DOHH2 (cell line): ENCODE measurements at regions not wholly inside any gene's neighbourhood (a gene's known extent, or its start where the extent isn't known, plus 50 kb on each side); places are given as distances from the start of the nearest gene placed in this dataset.

ENCODE experiments used
- H3F3A ChIP-seq: fragments of 200-600 bp; sonication (generic), shearing (Covaris generic); 2 replicates; pipeline ENCODE4 v1.6.0; 2016; ENCODE audit warnings: antibody characterized with exemption, mild to moderate bottlenecking; ENCODE audit not compliant: control insufficient read depth, insufficient read depth
- H3K27ac ChIP-seq: fragments of 200-600 bp; sonication (generic); 2 replicates; pipeline ENCODE4 v1.5.1; 2014; ENCODE audit warnings: low read depth, mild to moderate bottlenecking, low read length, moderate library complexity
- H3K27me3 ChIP-seq: fragments of 200-600 bp; sonication (generic); 2 replicates; pipeline ENCODE4 v1.6.1; 2014; ENCODE audit warnings: mild to moderate bottlenecking, low read length, mixed read lengths; ENCODE audit not compliant: control insufficient read depth
- H3K36me3 ChIP-seq: fragments of 200-600 bp; sonication (generic); 2 replicates; pipeline ENCODE4 v1.6.1; 2014; ENCODE audit warnings: mild to moderate bottlenecking, low read length, moderate library complexity, mixed read lengths; ENCODE audit not compliant: control insufficient read depth
- H3K4me1 ChIP-seq: fragments of 200-600 bp; sonication (generic); 2 replicates; pipeline ENCODE4 v1.6.1; 2014; ENCODE audit warnings: mild to moderate bottlenecking, low read length, mixed read lengths; ENCODE audit not compliant: control insufficient read depth
- H3K4me2 ChIP-seq: fragments of 200-600 bp; sonication (generic); 2 replicates; pipeline ENCODE4 v1.6.0; 2014; ENCODE audit warnings: mild to moderate bottlenecking, low read length, moderate library complexity
- H3K4me3 ChIP-seq: fragments of 200-600 bp; sonication (generic); 2 replicates; pipeline ENCODE4 v1.5.1; 2014; ENCODE audit warnings: mild to moderate bottlenecking, low read length, mixed read lengths
- H3K79me2 ChIP-seq: fragments of 200-600 bp; sonication (generic); 2 replicates; pipeline ENCODE4 v1.6.1; 2014; ENCODE audit warnings: mild to moderate bottlenecking, low read length, mixed read lengths; ENCODE audit not compliant: control insufficient read depth
- H3K9me2 ChIP-seq: fragments of 200-600 bp; sonication (generic); replicated peaks from 2 replicates; pipeline ENCODE4 v1.6.1; 2014; ENCODE audit warnings: mild to moderate bottlenecking, low read length, mixed read lengths; ENCODE audit not compliant: control insufficient read depth
- H3K9me3 ChIP-seq: fragments of 200-600 bp; sonication (generic); 2 replicates; pipeline ENCODE4 v1.6.1; 2014; ENCODE audit warnings: antibody characterized with exemption, low read length, mixed read lengths; ENCODE audit not compliant: control insufficient read depth, insufficient read depth
- H4K20me1 ChIP-seq: fragments of 200-600 bp; sonication (generic); 2 replicates; pipeline ENCODE4 v1.6.0; 2014; ENCODE audit warnings: low read depth, mild to moderate bottlenecking, antibody characterized with exemption, low read length, moderate library complexity; ENCODE audit not compliant: control insufficient read depth, insufficient read depth
- EZH2phosphoT487 ChIP-seq: fragments of 200-600 bp; sonication (generic); IDR thresholded peaks from 2 replicates; pipeline ENCODE4 v1.6.1; 2017; ENCODE audit warnings: borderline replicate concordance, mild to moderate bottlenecking, antibody characterized with exemption, low read length, moderate library complexity, mixed read lengths
- TF ChIP-seq, protein P1 (sequence below): fragments of 200-600 bp; sonication (generic); IDR thresholded peaks from one replicate; pipeline ENCODE4 v1.5.1; 2014; ENCODE audit warnings: antibody characterized with exemption, mild to moderate bottlenecking, low read depth, low read length; ENCODE audit not compliant: poor library complexity, severe bottlenecking

GRCh38 chr3:4119119-4119518, 184.1 kb upstream of the SETMAR start:
- Histone ChIP-seq H3F3A (no peaks in the 10 kb centered on the region), H3K4me2 (no peak overlapping the region), H3K4me3 (no peak overlapping the region), H3K9me3 (no peaks in the 10 kb centered on the region), H3K79me2 (no peaks in the 10 kb centered on the region), H3K27ac (no peak overlapping the region), H4K20me1 (no peaks in the 10 kb centered on the region), H3K36me3 (no peaks in the 10 kb centered on the region), H3K9me2 (no peaks in the 10 kb centered on the region), H3K4me1 (no peaks in the 10 kb centered on the region), H3K27me3 (no peaks in the 10 kb centered on the region)
- TF ChIP-seq, protein P1, sequence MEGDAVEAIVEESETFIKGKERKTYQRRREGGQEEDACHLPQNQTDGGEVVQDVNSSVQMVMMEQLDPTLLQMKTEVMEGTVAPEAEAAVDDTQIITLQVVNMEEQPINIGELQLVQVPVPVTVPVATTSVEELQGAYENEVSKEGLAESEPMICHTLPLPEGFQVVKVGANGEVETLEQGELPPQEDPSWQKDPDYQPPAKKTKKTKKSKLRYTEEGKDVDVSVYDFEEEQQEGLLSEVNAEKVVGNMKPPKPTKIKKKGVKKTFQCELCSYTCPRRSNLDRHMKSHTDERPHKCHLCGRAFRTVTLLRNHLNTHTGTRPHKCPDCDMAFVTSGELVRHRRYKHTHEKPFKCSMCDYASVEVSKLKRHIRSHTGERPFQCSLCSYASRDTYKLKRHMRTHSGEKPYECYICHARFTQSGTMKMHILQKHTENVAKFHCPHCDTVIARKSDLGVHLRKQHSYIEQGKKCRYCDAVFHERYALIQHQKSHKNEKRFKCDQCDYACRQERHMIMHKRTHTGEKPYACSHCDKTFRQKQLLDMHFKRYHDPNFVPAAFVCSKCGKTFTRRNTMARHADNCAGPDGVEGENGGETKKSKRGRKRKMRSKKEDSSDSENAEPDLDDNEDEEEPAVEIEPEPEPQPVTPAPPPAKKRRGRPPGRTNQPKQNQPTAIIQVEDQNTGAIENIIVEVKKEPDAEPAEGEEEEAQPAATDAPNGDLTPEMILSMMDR: no peak
- no peak for TF ChIP-seq EZH2phosphoT487

GRCh38 chr3:4125576-4125975, 177.6 kb upstream of the SETMAR start:
- H3K4me1 ChIP-seq: no peaks in the 10 kb centered on the region
- H3K9me2 ChIP-seq: no peaks in the 10 kb centered on the region
- H3K27ac ChIP-seq: no peak overlapping the region
- no peak overlapping the region for H3K4me2 ChIP-seq
- H3K27me3 ChIP-seq: no peaks in the 10 kb centered on the region
- no peaks in the 10 kb centered on the region for H3F3A ChIP-seq
- no peaks in the 10 kb centered on the region for H3K9me3 ChIP-seq
- H3K4me3 ChIP-seq: no peak overlapping the region
- H3K79me2 ChIP-seq: no peaks in the 10 kb centered on the region
- H4K20me1 ChIP-seq: no peaks in the 10 kb centered on the region
- H3K36me3 ChIP-seq: no peaks in the 10 kb centered on the region
- TF ChIP-seq EZH2phosphoT487: no peak
- TF ChIP-seq, protein P1: no peak

DNA sequence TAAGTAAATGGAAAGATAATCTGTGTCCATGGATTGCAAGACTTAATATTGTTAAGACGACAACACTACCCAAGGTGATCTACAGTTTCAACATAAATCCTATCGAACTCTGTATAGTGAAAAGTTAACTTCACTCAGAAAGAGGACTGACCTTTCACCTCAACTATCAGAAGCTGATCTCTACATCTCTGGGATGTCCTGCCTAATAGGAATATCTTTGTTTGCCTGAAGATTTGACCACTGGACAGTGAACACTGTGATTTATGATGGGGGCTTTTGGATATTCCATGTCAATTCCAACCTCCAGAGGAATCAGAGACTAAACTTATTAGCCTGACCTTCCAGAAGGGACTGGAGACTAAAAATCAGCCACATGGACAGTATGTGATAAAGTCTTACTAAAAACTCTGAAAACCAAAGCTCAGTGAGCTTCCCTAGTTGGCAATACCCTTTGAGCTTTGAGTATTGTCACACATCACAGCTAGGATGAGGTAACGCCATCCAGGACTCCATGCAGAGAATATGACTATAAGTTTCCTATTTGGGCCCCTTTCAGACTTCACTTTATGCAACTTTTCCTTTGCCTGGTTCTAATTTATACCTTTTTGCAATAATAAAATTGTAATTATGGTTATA, 164.9 kb upstream of the SETMAR start:
- Histone ChIP-seq H3K36me3 (no peaks in the 10 kb centered on the region), H4K20me1 (no peaks in the 10 kb centered on the region), H3K4me1 (no peaks in the 10 kb centered on the region), H3F3A (no peaks in the 10 kb centered on the region), H3K27ac (no peak overlapping the region), H3K27me3 (no peaks in the 10 kb centered on the region), H3K9me3 (no peaks in the 10 kb centered on the region), H3K4me2 (no peak overlapping the region), H3K4me3 (no peak overlapping the region), H3K79me2 (no peaks in the 10 kb centered on the region), H3K9me2 (no peaks in the 10 kb centered on the region)
- TF ChIP-seq, protein P1: no peak
- no peak for TF ChIP-seq EZH2phosphoT487
